Endothelial cell of umbilical vein (primary cell): ENCODE measurements at regions not wholly inside any gene's neighbourhood (a gene's known extent, or its start where the extent isn't known, plus 50 kb on each side); places are given as distances from the start of the nearest gene placed in this dataset.

ENCODE experiments used
- BruUV-seq: library from RNA; stranded (reverse); fragments of 400-500 nt; replicated peaks from 2 replicates; lab custom pipeline; 2021; lab: Mats Ljungman, UMichigan
- CTCF ChIA-PET: fragments of 300-600, 350-600 bp; sonication (Branson Sonifier 250); formaldehyde crosslinking; loops from one replicate; lab custom pipeline; 2021; ENCODE audit warnings: antibody characterized with exemption, inconsistent platforms; lab: Charles Lee
- POLR2A ChIA-PET: fragments of 300-600, 350-600 bp; sonication (Branson Sonifier 250); formaldehyde crosslinking; loops from one replicate; lab custom pipeline; 2021; ENCODE audit warnings: antibody characterized with exemption, inconsistent platforms; lab: Charles Lee
- DNase-seq: peaks from one replicate; pipeline ENCODE4 v3.0.0-alpha.2; 2011; ENCODE audit warnings: low read depth, low spot score
- FAIRE-seq: peaks from 2 replicates; lab custom pipeline; 2011; peaks lifted over from hg19 to GRCh38; lab: Jason Lieb, UNC
- H2AFZ ChIP-seq: 2 replicates; pipeline ENCODE4 v1.6.0; 2012; ENCODE audit warnings: low read depth, low read length, control low read depth, inconsistent platforms
- H3K27ac ChIP-seq: 2 replicates; pipeline ENCODE4 v1.5.1; 2011; ENCODE audit warnings: low read depth, mild to moderate bottlenecking, control low read depth, low read length, moderate library complexity; ENCODE audit not compliant: insufficient read depth
- H3K27me3 ChIP-seq, 2 experiments: 2 replicates each; pipeline versions ENCODE4 v1.6.0 to v1.6.1; 2011; ENCODE audit warnings: low read length in 2 of 2, mixed read lengths in 1 of 2; ENCODE audit not compliant: control insufficient read depth in 2 of 2, insufficient read depth in 2 of 2
- H3K36me3 ChIP-seq, 2 experiments: 2 replicates in 1 of 2; 3 replicates in 1 of 2; pipeline ENCODE4 v1.5.1; 2011; ENCODE audit warnings: low read length in 2 of 2, mild to moderate bottlenecking in 1 of 2, moderate library complexity in 1 of 2; ENCODE audit not compliant: control insufficient read depth in 2 of 2, insufficient read depth in 2 of 2; ENCODE audit errors: extremely low read depth in 1 of 2
- H3K4me1 ChIP-seq: 3 replicates; pipeline ENCODE4 v1.5.1; 2011; ENCODE audit warnings: mild to moderate bottlenecking, low read length; ENCODE audit not compliant: control insufficient read depth, insufficient read depth; ENCODE audit errors: extremely low read depth
- H3K4me2 ChIP-seq: 2 replicates; pipeline ENCODE4 v1.6.1; 2011; ENCODE audit warnings: low read length, control low read depth, mixed read lengths; ENCODE audit not compliant: insufficient read depth
- H3K4me3 ChIP-seq, 3 experiments: fragments of 200-600 bp in 1 of 3; sonication (generic), shearing (Covaris generic) in 1 of 3; replicated peaks in 1 of 3; 2 replicates each; pipeline ENCODE4 v1.5.1; 2011 to 2016; ENCODE audit warnings: control low read depth in 3 of 3, low read length in 3 of 3, mild to moderate bottlenecking in 2 of 3, inconsistent platforms in 1 of 3, low read depth in 1 of 3, moderate library complexity in 1 of 3; ENCODE audit not compliant: insufficient read depth in 1 of 3
- H3K79me2 ChIP-seq: 2 replicates; pipeline ENCODE4 v1.6.0; 2012; ENCODE audit warnings: low read length, inconsistent platforms; ENCODE audit not compliant: control insufficient read depth, insufficient read depth
- H3K9ac ChIP-seq: replicated peaks from 2 replicates; pipeline ENCODE3; 2011; ENCODE audit warnings: low read length, control low read depth; ENCODE audit not compliant: insufficient read depth; ENCODE audit errors: extremely low read depth
- H3K9me1 ChIP-seq: replicated peaks from 3 replicates; pipeline ENCODE4 v1.6.0; 2011; ENCODE audit warnings: mild to moderate bottlenecking, low read length; ENCODE audit not compliant: control insufficient read depth, insufficient read depth; ENCODE audit errors: extremely low read depth
- H3K9me3 ChIP-seq: replicated peaks from 2 replicates; pipeline ENCODE4 v1.5.1; 2012; ENCODE audit warnings: low read length, inconsistent platforms; ENCODE audit not compliant: control insufficient read depth, insufficient read depth
- H4K20me1 ChIP-seq: replicated peaks from 2 replicates; pipeline ENCODE3; 2011; ENCODE audit warnings: mild to moderate bottlenecking, low read length; ENCODE audit not compliant: control insufficient read depth, insufficient read depth; ENCODE audit errors: extremely low read depth
- EZH2 ChIP-seq: IDR thresholded peaks from 2 replicates; pipeline ENCODE4 v1.6.1; 2012; ENCODE audit warnings: borderline replicate concordance, low read depth, mild to moderate bottlenecking, moderate library complexity, low read length, inconsistent platforms; ENCODE audit not compliant: severe bottlenecking
- FOS ChIP-seq: IDR thresholded peaks from 2 replicates; pipeline ENCODE4 v1.6.1; 2011; ENCODE audit warnings: mild to moderate bottlenecking, low read length, moderate library complexity, borderline replicate concordance; ENCODE audit not compliant: insufficient read depth
- GATA2 ChIP-seq: IDR thresholded peaks from 2 replicates; pipeline ENCODE4 v1.7.0; 2011; ENCODE audit warnings: low read depth, mild to moderate bottlenecking, moderate library complexity, mixed read lengths, low read length; ENCODE audit not compliant: insufficient read length, insufficient read depth
- JUN ChIP-seq: IDR thresholded peaks from 2 replicates; pipeline ENCODE4 v1.6.1; 2011; ENCODE audit warnings: borderline replicate concordance, low read depth; ENCODE audit not compliant: insufficient read length, insufficient read depth
- MYC ChIP-seq: IDR thresholded peaks from one replicate; pipeline ENCODE4 v1.6.1; 2011; ENCODE audit warnings: mild to moderate bottlenecking, low read depth, low read length
- POLR2A ChIP-seq: IDR thresholded peaks from 2 replicates; pipeline ENCODE4 v1.6.1; 2012; ENCODE audit warnings: low read depth, mild to moderate bottlenecking, control low read depth, low read length
- POLR2AphosphoS5 ChIP-seq: IDR thresholded peaks from 2 replicates; pipeline ENCODE4 v1.6.1; 2012; ENCODE audit warnings: low read depth, mild to moderate bottlenecking, control low read depth, low read length, moderate library complexity; ENCODE audit not compliant: insufficient read depth
- dilution Hi-C: fragments of 300-500 bp; cut with MboI; formaldehyde crosslinking; loops from one replicate; pipeline ENCODE4 v1.15.0; 2019; ENCODE audit warnings: low sequenced_read_pairs; ENCODE audit not compliant: extremely low pct_ligation_motif_present
- intact Hi-C: fragments of 100-400 bp; cut with micrococcal nuclease; formaldehyde crosslinking; loops from one replicate; pipeline ENCODE4 v1.10.0; 2022
- TF ChIP-seq, protein P1 (sequence below): IDR thresholded peaks from 2 replicates; pipeline ENCODE4 v1.6.1; 2011; ENCODE audit not compliant: insufficient read depth, insufficient read length
- TF ChIP-seq, protein P2 (sequence below), 2 donors: IDR thresholded peaks; 1 replicate in 1 of 2; 2 replicates in 1 of 2; pipeline ENCODE4 v1.5.1; 2011; ENCODE audit warnings: low read length in 2 of 2, mild to moderate bottlenecking in 2 of 2, moderate library complexity in 2 of 2, control low read depth in 1 of 2, inconsistent platforms in 1 of 2, low read depth in 1 of 2; ENCODE audit not compliant: insufficient read depth in 1 of 2; ENCODE audit errors: extremely low read depth in 1 of 2

GRCh38 chr2:173719471-173719870 is 245.7 kb downstream of the SP3 start:
- Histone ChIP-seq H3K79me2 (no peaks in the 10 kb centered on the region), H2AFZ (no peak overlapping the region), H3K4me1 (no peaks in the 10 kb centered on the region), H3K36me3 (no peaks in the 10 kb centered on the region), H3K9me3 (no peaks in the 10 kb centered on the region), H3K4me3 (no peak overlapping the region), H3K27me3 (peaks cover 0 to 2% of the 10 kb centered on the region in 2 experiments), H3K9me1 (no peaks in the 10 kb centered on the region), H4K20me1 (no peaks in the 10 kb centered on the region), H3K27ac (no peak overlapping the region), H3K9ac (no peak overlapping the region), H3K4me2 (no peak overlapping the region)
- ChIA-PET POLR2A (no interaction called here), CTCF (no interaction called here)
- DNase-seq (no peak), FAIRE-seq (no peak)
- TF ChIP-seq JUN (no peak), FOS (no peak), EZH2 (no peak), MYC (no peak)
- TF ChIP-seq, protein P1, sequence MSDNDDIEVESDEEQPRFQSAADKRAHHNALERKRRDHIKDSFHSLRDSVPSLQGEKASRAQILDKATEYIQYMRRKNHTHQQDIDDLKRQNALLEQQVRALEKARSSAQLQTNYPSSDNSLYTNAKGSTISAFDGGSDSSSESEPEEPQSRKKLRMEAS = no peak
- intact Hi-C loops (no loop called here), dilution Hi-C loops (no loop called here)
- no TSS peak for BruUV-seq

DNA sequence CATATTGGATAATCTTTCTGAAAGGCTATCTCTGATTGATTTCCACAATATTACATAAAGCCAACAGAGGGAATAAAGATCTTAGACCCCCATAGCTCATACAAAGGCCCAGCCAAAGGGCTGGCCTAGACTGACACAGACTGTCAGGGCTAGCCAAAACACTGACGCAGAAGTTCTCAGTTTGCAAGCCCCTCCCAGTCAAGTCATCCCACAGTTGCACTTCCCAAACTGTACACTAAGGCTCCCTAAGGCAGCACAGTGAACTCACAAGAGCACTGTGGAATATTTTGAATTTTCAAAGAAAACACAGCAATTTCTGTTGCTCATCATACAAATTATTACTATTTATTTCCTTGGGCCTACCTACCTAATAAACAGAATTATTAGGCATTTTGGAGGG is 244.9 kb downstream of the SP3 start:
- Histone ChIP-seq H3K9me1 (no peaks in the 10 kb centered on the region), H2AFZ (no peak overlapping the region), H3K4me2 (no peak overlapping the region), H3K9ac (no peak overlapping the region), H3K79me2 (no peaks in the 10 kb centered on the region), H3K36me3 (no peaks in the 10 kb centered on the region), H4K20me1 (no peaks in the 10 kb centered on the region), H3K4me1 (no peaks in the 10 kb centered on the region), H3K27ac (no peak overlapping the region), H3K9me3 (no peaks in the 10 kb centered on the region), H3K4me3 (no peak overlapping the region), H3K27me3 (peaks cover 0 to 2% of the 10 kb centered on the region in 2 experiments)
- no peak for FAIRE-seq
- POLR2A ChIA-PET = no interaction called here
- CTCF ChIA-PET = no interaction called here
- DNase-seq = no peak
- intact Hi-C loops (no loop called here), dilution Hi-C loops (no loop called here)
- BruUV-seq = no TSS peak
- TF ChIP-seq POLR2AphosphoS5 (no peak), GATA2 (no peak), JUN (no peak), POLR2A (no peak), MYC (no peak), EZH2 (no peak), FOS (no peak)
- TF ChIP-seq, protein P2, sequence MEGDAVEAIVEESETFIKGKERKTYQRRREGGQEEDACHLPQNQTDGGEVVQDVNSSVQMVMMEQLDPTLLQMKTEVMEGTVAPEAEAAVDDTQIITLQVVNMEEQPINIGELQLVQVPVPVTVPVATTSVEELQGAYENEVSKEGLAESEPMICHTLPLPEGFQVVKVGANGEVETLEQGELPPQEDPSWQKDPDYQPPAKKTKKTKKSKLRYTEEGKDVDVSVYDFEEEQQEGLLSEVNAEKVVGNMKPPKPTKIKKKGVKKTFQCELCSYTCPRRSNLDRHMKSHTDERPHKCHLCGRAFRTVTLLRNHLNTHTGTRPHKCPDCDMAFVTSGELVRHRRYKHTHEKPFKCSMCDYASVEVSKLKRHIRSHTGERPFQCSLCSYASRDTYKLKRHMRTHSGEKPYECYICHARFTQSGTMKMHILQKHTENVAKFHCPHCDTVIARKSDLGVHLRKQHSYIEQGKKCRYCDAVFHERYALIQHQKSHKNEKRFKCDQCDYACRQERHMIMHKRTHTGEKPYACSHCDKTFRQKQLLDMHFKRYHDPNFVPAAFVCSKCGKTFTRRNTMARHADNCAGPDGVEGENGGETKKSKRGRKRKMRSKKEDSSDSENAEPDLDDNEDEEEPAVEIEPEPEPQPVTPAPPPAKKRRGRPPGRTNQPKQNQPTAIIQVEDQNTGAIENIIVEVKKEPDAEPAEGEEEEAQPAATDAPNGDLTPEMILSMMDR (IDR thresholded peaks at IDR 0.05; ENCODE audit: extremely low read depth in 1 of 2, insufficient read depth in 1 of 2, low read depth in 1 of 2, low read length in 2 of 2) = no peak
- TF ChIP-seq, protein P1 = no peak
